NB4 (cell line): ENCODE measurements at regions not wholly inside any gene's neighbourhood (a gene's known extent, or its start where the extent isn't known, plus 50 kb on each side); places are given as distances from the start of the nearest gene placed in this dataset.

Experiments used
- CTCF ChIP-seq: IDR thresholded peaks from one replicate; pipeline ENCODE4 v1.5.1; 2012; ENCODE audit warnings: low read depth, low read length
- MAX ChIP-seq: IDR thresholded peaks from 2 replicates; pipeline ENCODE4 v1.6.1; 2011; ENCODE audit warnings: low read depth, low read length
- POLR2A ChIP-seq: IDR thresholded peaks from 2 replicates; pipeline ENCODE4 v1.6.1; 2011; ENCODE audit warnings: mild to moderate bottlenecking; ENCODE audit not compliant: insufficient read length; ENCODE audit errors: extremely low read depth

GRCh38 chr10:31700181-31700611, 228.4 kb downstream of the ARHGAP12 start:
- TF ChIP-seq CTCF = no peak
- no peak for TF ChIP-seq POLR2A
- no peak for TF ChIP-seq MAX
